H9 (cell line): ENCODE measurements at regions not wholly inside any gene's neighbourhood (a gene's known extent, or its start where the extent isn't known, plus 50 kb on each side); places are given as distances from the start of the nearest gene placed in this dataset.

Experiments used
- DNase-seq: peaks from one replicate; pipeline ENCODE4 v3.0.0-alpha.2; 2017
- H2AFZ ChIP-seq: one replicate; pipeline ENCODE4 v1.6.1; 2013; ENCODE audit warnings: mild to moderate bottlenecking, low read length, control low read depth, moderate library complexity
- H2AK5ac ChIP-seq: 2 replicates; pipeline ENCODE4 v1.6.1; 2013; ENCODE audit warnings: low read length, control low read depth, mixed read lengths; ENCODE audit not compliant: insufficient read length
- H2BK120ac ChIP-seq: one replicate; pipeline ENCODE4 v1.6.1; 2013; ENCODE audit warnings: low read depth, mild to moderate bottlenecking, low read length, control low read depth, inconsistent platforms; ENCODE audit not compliant: poor library complexity, severe bottlenecking
- H2BK12ac ChIP-seq: 2 replicates; pipeline ENCODE4 v1.6.1; 2013; ENCODE audit warnings: low read length, control low read depth, mixed read lengths, low read depth; ENCODE audit not compliant: insufficient read length
- H2BK15ac ChIP-seq: 2 replicates; pipeline ENCODE4 v1.6.1; 2013; ENCODE audit warnings: low read depth, low read length, control low read depth
- H2BK20ac ChIP-seq: one replicate; pipeline ENCODE4 v1.6.1; 2013; ENCODE audit warnings: low read depth, mild to moderate bottlenecking, low read length, control low read depth, inconsistent platforms; ENCODE audit not compliant: poor library complexity, severe bottlenecking
- H2BK5ac ChIP-seq: 2 replicates; pipeline ENCODE4 v1.6.1; 2013; ENCODE audit warnings: low read length, control low read depth, mixed read lengths; ENCODE audit not compliant: insufficient read length
- H3K14ac ChIP-seq: 2 replicates; pipeline ENCODE4 v1.6.1; 2013; ENCODE audit warnings: low read length, control low read depth; ENCODE audit not compliant: insufficient read depth
- H3K18ac ChIP-seq: 2 replicates; pipeline ENCODE4 v1.6.1; 2013; ENCODE audit warnings: low read depth, mild to moderate bottlenecking, mixed read lengths, low read length, control low read depth; ENCODE audit not compliant: insufficient read length
- H3K23ac ChIP-seq: 2 replicates; pipeline ENCODE4 v1.6.1; 2013; ENCODE audit warnings: low read length, control low read depth, mixed read lengths, low read depth; ENCODE audit not compliant: insufficient read length
- H3K23me2 ChIP-seq: 2 replicates; pipeline ENCODE4 v1.6.1; 2013; ENCODE audit warnings: low read depth, mild to moderate bottlenecking, mixed read lengths, low read length, control low read depth; ENCODE audit not compliant: insufficient read length, poor library complexity, severe bottlenecking
- H3K27ac ChIP-seq: 2 replicates; pipeline ENCODE4 v1.5.1; 2013; ENCODE audit warnings: low read length, control low read depth, mixed read lengths, low read depth; ENCODE audit not compliant: insufficient read length
- H3K27me3 ChIP-seq: 2 replicates; pipeline ENCODE4 v1.6.1; 2013; ENCODE audit warnings: low read length, control low read depth, inconsistent platforms; ENCODE audit not compliant: insufficient read depth
- H3K4ac ChIP-seq: 2 replicates; pipeline ENCODE4 v1.6.1; 2013; ENCODE audit warnings: low read depth, mild to moderate bottlenecking, control low read depth, inconsistent platforms, low read length, moderate library complexity
- H3K4me1 ChIP-seq: 2 replicates; pipeline ENCODE4 v1.6.1; 2013; ENCODE audit warnings: low read length, control low read depth, inconsistent platforms; ENCODE audit not compliant: insufficient read depth
- H3K4me2 ChIP-seq: 2 replicates; pipeline ENCODE4 v1.6.1; 2013; ENCODE audit warnings: low read length, control low read depth, mixed read lengths; ENCODE audit not compliant: insufficient read length, insufficient read depth
- H3K56ac ChIP-seq: 2 replicates; pipeline ENCODE4 v1.6.1; 2013; ENCODE audit warnings: low read depth, mild to moderate bottlenecking, mixed read lengths, low read length, control low read depth; ENCODE audit not compliant: insufficient read length
- H3K79me1 ChIP-seq: 2 replicates; pipeline ENCODE4 v1.6.1; 2013; ENCODE audit warnings: low read depth, mild to moderate bottlenecking, moderate library complexity, low read length, control low read depth, inconsistent platforms; ENCODE audit not compliant: insufficient read depth, poor library complexity, severe bottlenecking
- H3K79me2 ChIP-seq: 2 replicates; pipeline ENCODE4 v1.6.1; 2013; ENCODE audit warnings: low read length, control low read depth, inconsistent platforms; ENCODE audit not compliant: insufficient read depth
- H3K9ac ChIP-seq: 2 replicates; pipeline ENCODE4 v1.6.1; 2013; ENCODE audit warnings: low read length, control low read depth, mixed read lengths; ENCODE audit not compliant: insufficient read length; ENCODE audit errors: extremely low read depth
- H3K9me3 ChIP-seq: one replicate; pipeline ENCODE4 v1.6.1; 2013; ENCODE audit warnings: low read depth, low read length, inconsistent platforms; ENCODE audit not compliant: control insufficient read depth
- H3T11ph ChIP-seq: one replicate; pipeline ENCODE4 v1.6.1; 2013; ENCODE audit warnings: mild to moderate bottlenecking, low read length, control low read depth, inconsistent platforms
- H4K20me1 ChIP-seq: one replicate; pipeline ENCODE4 v1.6.1; 2013; ENCODE audit not compliant: control insufficient read depth, insufficient read length, insufficient read depth
- H4K5ac ChIP-seq: 2 replicates; pipeline ENCODE4 v1.6.1; 2013; ENCODE audit warnings: low read depth, mild to moderate bottlenecking, mixed read lengths, low read length, control low read depth; ENCODE audit not compliant: insufficient read length
- H4K8ac ChIP-seq: replicated peaks from 2 replicates; pipeline ENCODE4 v1.6.1; 2013; ENCODE audit warnings: low read length, control low read depth, mixed read lengths, low read depth; ENCODE audit not compliant: insufficient read length
- H4K91ac ChIP-seq: 2 replicates; pipeline ENCODE4 v1.6.1; 2013; ENCODE audit warnings: low read depth, mild to moderate bottlenecking, moderate library complexity, mixed read lengths, low read length, control low read depth; ENCODE audit not compliant: insufficient read length
- H3K27ac Mint-ChIP-seq, 3 experiments: 2 replicates in 2 of 3; 3 replicates in 1 of 3; pipeline ENCODE4 v1.8.0; 2020 to 2021; ENCODE audit warnings: mixed read lengths in 3 of 3, mild to moderate bottlenecking in 1 of 3, moderate library complexity in 1 of 3
- H3K27me3 Mint-ChIP-seq: 2 replicates; pipeline ENCODE4 v1.8.0; 2021; ENCODE audit warnings: low read depth, mild to moderate bottlenecking, moderate library complexity, mixed read lengths
- H3K36me3 Mint-ChIP-seq, 3 experiments: 2 replicates in 2 of 3; 3 replicates in 1 of 3; pipeline ENCODE4 v1.8.0; 2020 to 2021; ENCODE audit warnings: low read depth in 3 of 3, mixed read lengths in 3 of 3; ENCODE audit not compliant: insufficient read depth in 1 of 3
- H3K4me1 Mint-ChIP-seq, 2 experiments: 2 replicates each; pipeline ENCODE4 v1.8.0; 2020; ENCODE audit warnings: mixed read lengths in 2 of 2
- H3K4me3 Mint-ChIP-seq, 2 experiments: 2 replicates in 1 of 2; 3 replicates in 1 of 2; pipeline ENCODE4 v1.8.0; 2020 to 2021; ENCODE audit warnings: mild to moderate bottlenecking in 2 of 2, mixed read lengths in 2 of 2, moderate library complexity in 1 of 2
- H3K9me3 Mint-ChIP-seq, 2 experiments: 2 replicates in 1 of 2; 3 replicates in 1 of 2; pipeline ENCODE4 v1.8.0; 2020; ENCODE audit warnings: mild to moderate bottlenecking in 2 of 2, mixed read lengths in 2 of 2, moderate library complexity in 1 of 2
- WGBS: extraction: QIAGEN DNeasy Blood & Tissue Kit; methylation state at CpG from one replicate; pipeline ENCODE4 v1.1.7; 2013; ENCODE audit warnings: missing lambda C conversion rate, low lambda C conversion rate, mixed read lengths; ENCODE audit not compliant: insufficient read length; ENCODE audit errors: extremely low coverage; 5-methylcytosine and 5-hydroxymethylcytosine counted together
- TF ChIP-seq, protein P1 (sequence below): fragments of 200-600 bp; sonication (generic); conservative IDR thresholded peaks from 3 replicates; pipeline ENCODE4 v1.8.0; 2021; ENCODE audit warnings: antibody characterized with exemption, mild to moderate bottlenecking

DNA sequence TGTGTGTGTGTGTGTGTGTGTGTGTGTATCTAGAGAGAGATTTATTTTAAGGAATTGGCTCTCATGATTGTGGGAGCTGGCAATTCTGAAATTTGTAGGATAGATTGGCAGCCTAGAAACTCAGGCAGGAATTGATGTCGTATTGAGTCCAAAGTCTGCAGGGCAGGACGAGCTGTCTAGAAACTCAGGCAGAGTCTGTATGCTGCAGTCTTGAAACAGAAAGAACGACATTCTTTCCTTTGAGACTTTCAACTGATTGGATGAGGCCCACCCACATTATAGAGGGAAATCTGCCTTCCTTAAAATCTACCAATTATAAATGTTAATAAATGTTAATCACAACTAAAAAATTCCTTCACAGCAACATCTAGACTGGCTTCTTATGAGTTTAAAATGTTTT, 436.6 kb upstream of the FANCL start:
- Histone ChIP-seq H2BK12ac (no peak overlapping the region), H4K20me1 (no peaks in the 10 kb centered on the region), H3K79me2 (no peaks in the 10 kb centered on the region), H3K9ac (no peak overlapping the region), H3K4me2 (no peak overlapping the region), H2BK120ac (no peak overlapping the region), H2AK5ac (no peak overlapping the region), H3K9me3 (no peaks in the 10 kb centered on the region), H3K79me1 (no peaks in the 10 kb centered on the region), H4K5ac (no peak overlapping the region), H3K56ac (no peak overlapping the region), H4K8ac (no peak overlapping the region), H3K23me2 (no peaks in the 10 kb centered on the region), H2AFZ (no peak overlapping the region), H3K27me3 (no peaks in the 10 kb centered on the region), H3T11ph (no peak overlapping the region), H3K18ac (no peak overlapping the region), H3K27ac (no peak overlapping the region), H4K91ac (no peak overlapping the region), H3K4ac (no peak overlapping the region), H3K23ac (no peak overlapping the region), H3K14ac (no peak overlapping the region), H3K4me1 (no peaks in the 10 kb centered on the region), H2BK5ac (no peak overlapping the region), H2BK15ac (no peak overlapping the region), H2BK20ac (no peak overlapping the region)
- Mint-ChIP-seq H3K9me3 (no peaks in the 10 kb centered on the region), H3K27ac (no peak overlapping the region), H3K4me1 (peaks cover 4% of the 10 kb centered on the region in 2 experiments), H3K4me3 (no peak overlapping the region), H3K36me3 (0 out of 7 replicates have a peak, but pooled peaks cover 0 to 4% (median 2%) of the 10 kb centered on the region in 3 experiments), H3K27me3 (no peaks in the 10 kb centered on the region)
- TF ChIP-seq, protein P1, sequence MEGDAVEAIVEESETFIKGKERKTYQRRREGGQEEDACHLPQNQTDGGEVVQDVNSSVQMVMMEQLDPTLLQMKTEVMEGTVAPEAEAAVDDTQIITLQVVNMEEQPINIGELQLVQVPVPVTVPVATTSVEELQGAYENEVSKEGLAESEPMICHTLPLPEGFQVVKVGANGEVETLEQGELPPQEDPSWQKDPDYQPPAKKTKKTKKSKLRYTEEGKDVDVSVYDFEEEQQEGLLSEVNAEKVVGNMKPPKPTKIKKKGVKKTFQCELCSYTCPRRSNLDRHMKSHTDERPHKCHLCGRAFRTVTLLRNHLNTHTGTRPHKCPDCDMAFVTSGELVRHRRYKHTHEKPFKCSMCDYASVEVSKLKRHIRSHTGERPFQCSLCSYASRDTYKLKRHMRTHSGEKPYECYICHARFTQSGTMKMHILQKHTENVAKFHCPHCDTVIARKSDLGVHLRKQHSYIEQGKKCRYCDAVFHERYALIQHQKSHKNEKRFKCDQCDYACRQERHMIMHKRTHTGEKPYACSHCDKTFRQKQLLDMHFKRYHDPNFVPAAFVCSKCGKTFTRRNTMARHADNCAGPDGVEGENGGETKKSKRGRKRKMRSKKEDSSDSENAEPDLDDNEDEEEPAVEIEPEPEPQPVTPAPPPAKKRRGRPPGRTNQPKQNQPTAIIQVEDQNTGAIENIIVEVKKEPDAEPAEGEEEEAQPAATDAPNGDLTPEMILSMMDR, result no peak
- WGBS, result no CpG with 5 or more reads among the region's 3 CpGs
- DNase-seq, result no peak
